Lung (tissue), 11 donors: ENCODE measurements at regions not wholly inside any gene's neighbourhood (a gene's known extent, or its start where the extent isn't known, plus 50 kb on each side); places are given as distances from the start of the nearest gene placed in this dataset.

ENCODE experiments used
- ATAC-seq: fragments of 200-7000 bp; cut with Tn5 transposase; one replicate; pipeline ENCODE4 v1.9.1; 2020; ENCODE audit warnings: moderate number of reproducible peaks; ENCODE audit not compliant: insufficient read depth, low FRiP score
- DNase-seq, 3 donors: peaks; one replicate each; pipeline ENCODE4 v3.0.0-alpha.2; 2013 to 2017
- H3K27ac ChIP-seq, 2 donors: one replicate each; pipeline ENCODE4 v1.5.1; 2013; ENCODE audit warnings: mild to moderate bottlenecking in 2 of 2, moderate library complexity in 2 of 2, control low read depth in 1 of 2, inconsistent platforms in 1 of 2, low read depth in 1 of 2, low read length in 1 of 2
- H3K27me3 ChIP-seq, 3 donors: one replicate each; pipeline ENCODE4 v1.5.1; 2013; ENCODE audit warnings: low read length in 2 of 3; ENCODE audit not compliant: control insufficient read depth in 3 of 3, insufficient read depth in 3 of 3
- H3K36me3 ChIP-seq, 4 donors: one replicate each; pipeline ENCODE4 v1.5.1; 2013; ENCODE audit warnings: low read length in 4 of 4, mild to moderate bottlenecking in 1 of 4, moderate library complexity in 1 of 4; ENCODE audit not compliant: control insufficient read depth in 4 of 4, insufficient read depth in 4 of 4
- H3K4me1 ChIP-seq, 5 donors: one replicate each; pipeline ENCODE4 v1.5.1; 2013; ENCODE audit warnings: low read length in 5 of 5, mild to moderate bottlenecking in 2 of 5, moderate library complexity in 1 of 5; ENCODE audit not compliant: control insufficient read depth in 5 of 5, insufficient read depth in 5 of 5
- H3K4me3 ChIP-seq: one replicate; pipeline ENCODE4 v1.5.1; 2013; ENCODE audit warnings: mild to moderate bottlenecking, control low read depth, moderate library complexity
- H3K9ac ChIP-seq, 2 donors: one replicate each; pipeline ENCODE4 v1.5.1; 2013; ENCODE audit warnings: low read length in 2 of 2, control low read depth in 1 of 2; ENCODE audit not compliant: insufficient read depth in 1 of 2
- H3K9me3 ChIP-seq, 4 donors: one replicate each; pipeline ENCODE4 v1.5.1; 2013; ENCODE audit warnings: low read length in 3 of 4, mild to moderate bottlenecking in 1 of 4, moderate library complexity in 1 of 4; ENCODE audit not compliant: control insufficient read depth in 4 of 4, insufficient read depth in 3 of 4
- CTCF ChIP-seq: IDR thresholded peaks from 2 replicates; pipeline ENCODE4 v1.5.1; 2012; ENCODE audit warnings: mild to moderate bottlenecking; ENCODE audit errors: control extremely low read depth, extremely low read depth
- WGBS, 2 donors: extraction: QIAGEN DNeasy Blood & Tissue Kit; methylation state at CpG; one replicate each; pipeline ENCODE4 v1.1.7; 2013; 5-methylcytosine and 5-hydroxymethylcytosine counted together
- donor health status: control.
- donor health status: control.
- donor health status: Bipolar disorder and iron deficiency.
- donor health status: healthy.
- donor health status: DM: yes; HTN: yes; CAD: no.

- ATAC-seq (no peak), DNase-seq (no peak)
- H3K4me3 ChIP-seq, result no peak overlapping the region
- H3K27ac ChIP-seq, result no peak overlapping the region
- WGBS, 2 donors, result 75 to 80% methylated on average over 6 of the region's 6 CpGs
- peaks cover 0 to 45% (median 4%) of the 10 kb centered on the region in 5 donors for H3K4me1 ChIP-seq
- H3K36me3 ChIP-seq, result no peaks in the 10 kb centered on the region
- peaks cover 0 to 4% (median 0%) of the 10 kb centered on the region in 3 donors for H3K27me3 ChIP-seq
- no peak overlapping the region for H3K9ac ChIP-seq
- H3K9me3 ChIP-seq, result no peaks in the 10 kb centered on the region
- TF ChIP-seq CTCF, result no peak
These were observed 471.4 kb downstream of the SOX6 start for GRCh38 chr11:15884777-15885540.

GRCh38 chr11:15885854-15886253, 470.5 kb downstream of the SOX6 start:
- no peak for ATAC-seq
- Histone ChIP-seq H3K27me3 (peaks cover 0 to 4% (median 0%) of the 10 kb centered on the region in 3 donors), H3K9ac (no peak overlapping the region), H3K27ac (no peak overlapping the region), H3K36me3 (no peaks in the 10 kb centered on the region), H3K4me1 (peaks cover 0 to 41% (median 4%) of the 10 kb centered on the region in 5 donors), H3K9me3 (no peaks in the 10 kb centered on the region), H3K4me3 (no peak overlapping the region)
- no peak for DNase-seq
- no peak for TF ChIP-seq CTCF
- WGBS, 2 donors, result 93 to 96% methylated on average over 5 of the region's 5 CpGs

GRCh38 chr11:15886299-15886698, 470.0 kb downstream of the SOX6 start:
- H3K9ac ChIP-seq, result no peak overlapping the region
- no peak for DNase-seq
- H3K4me3 ChIP-seq, result no peak overlapping the region
- ATAC-seq, result no peak
- no peaks in the 10 kb centered on the region for H3K36me3 ChIP-seq
- peaks cover 0 to 41% (median 4%) of the 10 kb centered on the region in 5 donors for H3K4me1 ChIP-seq
- no peak overlapping the region for H3K27ac ChIP-seq
- TF ChIP-seq CTCF, result no peak
- H3K9me3 ChIP-seq, result no peaks in the 10 kb centered on the region
- 87 to 92% methylated on average over 4 of the region's 4 CpGs for WGBS, 2 donors
- H3K27me3 ChIP-seq, result peaks cover 0 to 4% (median 0%) of the 10 kb centered on the region in 3 donors
